ENCODE measurements at regions not wholly inside any gene's neighbourhood (a gene's known extent, or its start where the extent isn't known, plus 50 kb on each side); places are given as distances from the start of the nearest gene placed in this dataset.

DNA sequence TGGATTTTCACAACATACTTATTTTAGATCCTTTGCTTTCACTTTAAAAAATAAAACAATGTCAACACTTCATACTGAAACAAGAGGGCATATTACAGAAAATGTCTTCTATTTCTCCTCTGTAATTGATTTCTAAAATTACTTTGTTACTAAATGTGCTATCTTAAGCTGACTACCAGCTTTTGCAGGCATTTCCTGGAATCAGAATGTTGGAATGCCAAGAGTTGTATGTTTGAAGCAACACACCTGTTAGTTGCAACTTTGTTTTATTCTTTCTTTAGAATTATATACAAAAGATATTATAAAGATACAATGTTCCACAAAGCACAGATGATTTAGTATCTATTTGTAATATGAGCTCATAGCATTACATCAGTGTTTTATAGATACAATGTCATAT is 62.5 kb upstream of the TMEM170B start:
- Histone ChIP-seq H3K4me3 (ENCODE audit: low read length) (no peak overlapping the region), H2AFZ (ENCODE audit: low read length) (no peak overlapping the region), H4K20me1 (ENCODE audit: insufficient read depth, low read length) (no peaks in the 10 kb centered on the region), H3K9me2 (replicated peaks; ENCODE audit: insufficient read depth, low read length) (no peaks in the 10 kb centered on the region), H3K9ac (ENCODE audit: low read length) (no peak overlapping the region), H3K36me3 (replicated peaks; ENCODE audit: insufficient read depth, low read length) (no peaks in the 10 kb centered on the region), H3K79me2 (ENCODE audit: low read length) (no peaks in the 10 kb centered on the region), H3K4me2 (ENCODE audit: low read depth, low read length) (no peak overlapping the region), H3K27ac (ENCODE audit: low read length) (no peak overlapping the region), H3K9me3 (replicated peaks; ENCODE audit: insufficient read depth, low read length) (no peaks in the 10 kb centered on the region), H3K27me3 (replicated peaks; ENCODE audit: insufficient read depth, low read length) (no peaks in the 10 kb centered on the region), H3F3A (ENCODE audit: insufficient read depth, low read length) (no peaks in the 10 kb centered on the region), H3K4me1 (ENCODE audit: low read length) (no peaks in the 10 kb centered on the region)
- no peak for DNase-seq
- no peak for TF ChIP-seq EZH2phosphoT487 (IDR thresholded peaks at IDR 0.05; ENCODE audit: low read length)
- TF ChIP-seq, protein P1, sequence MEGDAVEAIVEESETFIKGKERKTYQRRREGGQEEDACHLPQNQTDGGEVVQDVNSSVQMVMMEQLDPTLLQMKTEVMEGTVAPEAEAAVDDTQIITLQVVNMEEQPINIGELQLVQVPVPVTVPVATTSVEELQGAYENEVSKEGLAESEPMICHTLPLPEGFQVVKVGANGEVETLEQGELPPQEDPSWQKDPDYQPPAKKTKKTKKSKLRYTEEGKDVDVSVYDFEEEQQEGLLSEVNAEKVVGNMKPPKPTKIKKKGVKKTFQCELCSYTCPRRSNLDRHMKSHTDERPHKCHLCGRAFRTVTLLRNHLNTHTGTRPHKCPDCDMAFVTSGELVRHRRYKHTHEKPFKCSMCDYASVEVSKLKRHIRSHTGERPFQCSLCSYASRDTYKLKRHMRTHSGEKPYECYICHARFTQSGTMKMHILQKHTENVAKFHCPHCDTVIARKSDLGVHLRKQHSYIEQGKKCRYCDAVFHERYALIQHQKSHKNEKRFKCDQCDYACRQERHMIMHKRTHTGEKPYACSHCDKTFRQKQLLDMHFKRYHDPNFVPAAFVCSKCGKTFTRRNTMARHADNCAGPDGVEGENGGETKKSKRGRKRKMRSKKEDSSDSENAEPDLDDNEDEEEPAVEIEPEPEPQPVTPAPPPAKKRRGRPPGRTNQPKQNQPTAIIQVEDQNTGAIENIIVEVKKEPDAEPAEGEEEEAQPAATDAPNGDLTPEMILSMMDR (IDR thresholded peaks at IDR 0.05; ENCODE audit: low read length): no peak
- TF ChIP-seq EZH2 (optimal IDR thresholded peaks at IDR 0.05; ENCODE audit: low read depth, low read length): no peak

DNA sequence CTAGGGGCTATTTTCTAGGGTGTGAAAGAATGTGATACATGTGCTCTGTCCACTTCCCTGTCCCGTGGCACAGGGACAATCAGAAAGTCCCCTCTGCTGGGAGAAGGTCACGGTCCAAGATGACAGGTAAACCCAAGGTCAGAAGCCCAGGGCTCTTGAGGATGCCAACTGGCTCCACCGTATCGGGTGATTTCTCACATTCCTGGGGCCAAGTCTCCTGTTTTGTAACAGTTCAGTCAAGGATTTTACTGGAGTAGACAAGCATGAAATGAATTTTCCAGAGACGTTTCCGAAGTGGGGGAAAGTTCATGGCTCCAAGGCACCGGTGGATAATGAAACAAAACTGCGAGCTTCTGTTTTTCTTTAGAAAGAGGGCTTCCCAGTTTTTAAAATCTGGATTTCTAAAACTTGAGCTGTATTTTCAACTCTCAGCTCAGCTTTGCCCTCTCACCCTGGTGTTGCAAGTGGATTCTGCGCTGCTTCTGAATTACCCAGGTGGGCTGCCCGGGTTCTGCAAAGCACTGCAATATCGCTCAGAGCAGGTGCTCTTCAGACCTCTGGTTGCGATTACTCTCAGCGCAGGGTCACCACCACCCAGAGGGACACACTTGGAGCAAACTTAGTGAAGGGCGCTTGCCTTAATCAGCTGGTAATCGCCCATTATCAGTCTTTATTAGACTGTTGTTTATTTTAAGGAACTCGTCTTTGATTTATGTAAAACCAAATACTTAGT is 64.4 kb upstream of the TMEM170B start:
- no peak for DNase-seq
- TF ChIP-seq, protein P1 (IDR thresholded peaks at IDR 0.05; ENCODE audit: low read length): no peak
- TF ChIP-seq EZH2 (optimal IDR thresholded peaks at IDR 0.05; ENCODE audit: low read depth, low read length) (no peak), EZH2phosphoT487 (IDR thresholded peaks at IDR 0.05; ENCODE audit: low read length) (no peak)
- Histone ChIP-seq H3K9me3 (replicated peaks; ENCODE audit: insufficient read depth, low read length) (no peaks in the 10 kb centered on the region), H3K4me3 (ENCODE audit: low read length) (no peak overlapping the region; the same call in 1 of the 2 replicates), H3K27ac (ENCODE audit: low read length) (no peak overlapping the region), H3K4me1 (ENCODE audit: low read length) (no peaks in the 10 kb centered on the region), H3K4me2 (ENCODE audit: low read depth, low read length) (peak overlapping the region; percentile 21; the same call in 1 of the 2 replicates), H3F3A (ENCODE audit: insufficient read depth, low read length) (no peaks in the 10 kb centered on the region), H2AFZ (ENCODE audit: low read length) (0 out of 2 replicates have a peak overlapping the region, but pooled peaks have one; percentile 38), H3K9me2 (replicated peaks; ENCODE audit: insufficient read depth, low read length) (no peaks in the 10 kb centered on the region), H4K20me1 (ENCODE audit: insufficient read depth, low read length) (no peaks in the 10 kb centered on the region), H3K27me3 (replicated peaks; ENCODE audit: insufficient read depth, low read length) (no peaks in the 10 kb centered on the region), H3K36me3 (replicated peaks; ENCODE audit: insufficient read depth, low read length) (no peaks in the 10 kb centered on the region), H3K9ac (ENCODE audit: low read length) (no peak overlapping the region), H3K79me2 (ENCODE audit: low read length) (no peaks in the 10 kb centered on the region)

DNA sequence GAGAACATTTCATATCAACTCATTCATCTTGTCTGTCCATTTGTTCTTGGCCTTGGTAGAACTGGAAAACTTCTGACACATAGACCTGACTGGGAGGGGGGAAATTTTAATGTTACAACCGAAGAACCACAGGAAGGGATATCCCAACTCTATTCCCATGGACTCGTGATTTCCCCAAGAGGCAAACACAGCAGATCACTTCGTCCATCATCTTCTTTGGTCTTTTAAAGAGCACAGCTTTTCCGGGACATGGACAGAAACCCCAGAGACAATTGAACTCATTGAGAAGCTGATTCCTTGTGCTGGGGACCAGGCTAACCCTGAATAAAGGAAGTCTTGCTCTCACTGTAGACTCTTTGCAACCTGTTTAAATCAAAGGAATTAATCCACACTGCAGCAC is 66.3 kb upstream of the TMEM170B start:
- no peaks in the 10 kb centered on the region for H4K20me1 ChIP-seq (ENCODE audit: insufficient read depth, low read length)
- H3K79me2 ChIP-seq (ENCODE audit: low read length): no peaks in the 10 kb centered on the region
- no peak for DNase-seq
- H3K9me2 ChIP-seq (replicated peaks; ENCODE audit: insufficient read depth, low read length): no peaks in the 10 kb centered on the region
- no peaks in the 10 kb centered on the region for H3K9me3 ChIP-seq (replicated peaks; ENCODE audit: insufficient read depth, low read length)
- H3K4me1 ChIP-seq (ENCODE audit: low read length): no peaks in the 10 kb centered on the region
- no peak overlapping the region for H3K4me3 ChIP-seq (ENCODE audit: low read length)
- no peak overlapping the region for H3K9ac ChIP-seq (ENCODE audit: low read length)
- H3K27ac ChIP-seq (ENCODE audit: low read length): no peak overlapping the region
- H3K4me2 ChIP-seq (ENCODE audit: low read depth, low read length): no peak overlapping the region
- H3K36me3 ChIP-seq (replicated peaks; ENCODE audit: insufficient read depth, low read length): no peaks in the 10 kb centered on the region
- TF ChIP-seq, protein P1 (IDR thresholded peaks at IDR 0.05; ENCODE audit: low read length): no peak
- TF ChIP-seq EZH2phosphoT487 (IDR thresholded peaks at IDR 0.05; ENCODE audit: low read length) (no peak), EZH2 (optimal IDR thresholded peaks at IDR 0.05; ENCODE audit: low read depth, low read length) (no peak)
- no peak overlapping the region for H2AFZ ChIP-seq (ENCODE audit: low read length)
- no peaks in the 10 kb centered on the region for H3F3A ChIP-seq (ENCODE audit: insufficient read depth, low read length)
- no peaks in the 10 kb centered on the region for H3K27me3 ChIP-seq (replicated peaks; ENCODE audit: insufficient read depth, low read length)
